SU-DHL-6 (cell line): ENCODE measurements at regions not wholly inside any gene's neighbourhood (a gene's known extent, or its start where the extent isn't known, plus 50 kb on each side); places are given as distances from the start of the nearest gene placed in this dataset.

Source experiments
- CTCF ChIP-seq: fragments of 200-600 bp; sonication (generic); IDR thresholded peaks from one replicate; pipeline ENCODE4 v1.5.1; 2017; ENCODE audit warnings: antibody characterized with exemption, mild to moderate bottlenecking, low read length, moderate library complexity; ENCODE audit not compliant: insufficient read depth, poor library complexity, severe bottlenecking
- EZH2phosphoT487 ChIP-seq: fragments of 200-600 bp; sonication (generic), shearing (Covaris generic); conservative IDR thresholded peaks from 2 replicates; pipeline ENCODE4 v1.6.1; 2018; ENCODE audit warnings: mild to moderate bottlenecking, antibody characterized with exemption, low read length, moderate library complexity, mixed read lengths

- TF ChIP-seq EZH2phosphoT487 (no peak), CTCF (no peak)
Measured at GRCh38 chr2:150640039-150640438, 152.6 kb upstream of the RND3 start.
